IMR-90 (cell line): ENCODE measurements at regions not wholly inside any gene's neighbourhood (a gene's known extent, or its start where the extent isn't known, plus 50 kb on each side); places are given as distances from the start of the nearest gene placed in this dataset.

ENCODE experiments used
- ATAC-seq: fragments of 200-7000 bp; cut with Tn5 transposase; 2 replicates; pipeline ENCODE4 v1.9.1; 2020; ENCODE audit warnings: low read depth, mild to moderate bottlenecking, moderate library complexity
- BruUV-seq: library from RNA; stranded (reverse); fragments of 400-500 nt; replicated peaks from 2 replicates; lab custom pipeline; 2021; lab: Mats Ljungman, UMichigan
- CTCF ChIA-PET: fragments of 300-600 bp; formaldehyde crosslinking; extraction: SDS; loops from one replicate; lab custom pipeline; 2021; ENCODE audit warnings: antibody characterized with exemption; lab: Yijun Ruan, JAX
- POLR2A ChIA-PET: fragments of 300-600 bp; sonication (Branson Sonifier 250); formaldehyde crosslinking; loops from one replicate; lab custom pipeline; 2022; ENCODE audit warnings: antibody characterized with exemption; ENCODE audit not compliant: unreplicated experiment; lab: Charles Lee
- DNase-seq: peaks from one replicate; pipeline ENCODE4 v3.0.0; 2013
- H2AFZ ChIP-seq: replicated peaks from 2 replicates; pipeline ENCODE3; 2013; ENCODE audit warnings: low read length, mild to moderate bottlenecking; ENCODE audit not compliant: poor library complexity
- H2AK5ac ChIP-seq: 2 replicates; pipeline ENCODE4 v1.6.1; 2013; ENCODE audit warnings: low read depth, low read length, inconsistent platforms
- H2AK9ac ChIP-seq: replicated peaks from 2 replicates; pipeline ENCODE3; 2013; ENCODE audit warnings: mild to moderate bottlenecking, low read depth, low read length, moderate library complexity; ENCODE audit not compliant: poor library complexity
- H2BK120ac ChIP-seq: 2 replicates; pipeline ENCODE4 v1.6.1; 2013; ENCODE audit warnings: low read depth, low read length, inconsistent platforms
- H2BK15ac ChIP-seq: 3 replicates; pipeline ENCODE4 v1.6.1; 2013; ENCODE audit warnings: low read depth, low read length, inconsistent platforms
- H2BK20ac ChIP-seq: 2 replicates; pipeline ENCODE4 v1.6.1; 2013; ENCODE audit warnings: low read depth, mild to moderate bottlenecking, inconsistent platforms, low read length, moderate library complexity
- H2BK5ac ChIP-seq: 2 replicates; pipeline ENCODE4 v1.6.1; 2013; ENCODE audit warnings: mild to moderate bottlenecking, low read depth, low read length, inconsistent platforms; ENCODE audit not compliant: poor library complexity, severe bottlenecking
- H3K14ac ChIP-seq: replicated peaks from 2 replicates; pipeline ENCODE4 v1.6.1; 2013; ENCODE audit warnings: low read depth, low read length, inconsistent platforms
- H3K18ac ChIP-seq: 2 replicates; pipeline ENCODE4 v1.6.1; 2013; ENCODE audit warnings: low read depth, low read length, control low read depth
- H3K23ac ChIP-seq: 2 replicates; pipeline ENCODE4 v1.6.1; 2013; ENCODE audit warnings: low read depth, low read length, inconsistent platforms
- H3K27ac ChIP-seq: 2 replicates; pipeline ENCODE4 v1.5.1; 2013; ENCODE audit warnings: mild to moderate bottlenecking, control low read depth, low read length; ENCODE audit not compliant: insufficient read depth
- H3K27me3 ChIP-seq: 2 replicates; pipeline ENCODE4 v1.6.1; 2013; ENCODE audit warnings: low read length; ENCODE audit not compliant: control insufficient read depth, insufficient read depth
- H3K36me3 ChIP-seq: 2 replicates; pipeline ENCODE4 v1.6.1; 2013; ENCODE audit warnings: low read length, mixed read lengths; ENCODE audit not compliant: control insufficient read depth, insufficient read depth
- H3K4ac ChIP-seq: 2 replicates; pipeline ENCODE4 v1.6.1; 2013; ENCODE audit warnings: low read depth, low read length, inconsistent platforms
- H3K4me1 ChIP-seq: 2 replicates; pipeline ENCODE4 v1.6.1; 2013; ENCODE audit warnings: low read length, mixed read lengths; ENCODE audit not compliant: control insufficient read depth, insufficient read depth
- H3K4me2 ChIP-seq: 2 replicates; pipeline ENCODE4 v1.6.1; 2013; ENCODE audit warnings: low read depth, mild to moderate bottlenecking, control low read depth, low read length, moderate library complexity
- H3K4me3 ChIP-seq: 2 replicates; pipeline ENCODE4 v1.5.1; 2013; ENCODE audit warnings: low read depth, mild to moderate bottlenecking, control low read depth, low read length, moderate library complexity; ENCODE audit not compliant: insufficient read depth
- H3K56ac ChIP-seq: 2 replicates; pipeline ENCODE4 v1.6.1; 2013; ENCODE audit warnings: low read length, inconsistent platforms; ENCODE audit not compliant: insufficient read depth; ENCODE audit errors: extremely low read depth
- H3K79me1 ChIP-seq, 2 experiments: 2 replicates each; pipeline ENCODE4 v1.6.1; 2013; ENCODE audit warnings: low read length in 2 of 2, inconsistent platforms in 1 of 2, low read depth in 1 of 2
- H3K9ac ChIP-seq: 2 replicates; pipeline ENCODE4 v1.6.1; 2013; ENCODE audit warnings: low read depth, low read length, control low read depth
- H3K9me1 ChIP-seq: 2 replicates; pipeline ENCODE4 v1.6.1; 2013; ENCODE audit warnings: low read length, inconsistent platforms; ENCODE audit not compliant: insufficient read depth
- H3K9me3 ChIP-seq: 2 replicates; pipeline ENCODE4 v1.6.1; 2013; ENCODE audit warnings: low read length; ENCODE audit not compliant: control insufficient read depth, insufficient read depth
- H4K20me1 ChIP-seq: 2 replicates; pipeline ENCODE4 v1.6.1; 2013; ENCODE audit warnings: low read length, inconsistent platforms; ENCODE audit not compliant: insufficient read depth
- H4K5ac ChIP-seq: 2 replicates; pipeline ENCODE4 v1.6.1; 2013; ENCODE audit warnings: mild to moderate bottlenecking, low read depth, low read length, control low read depth
- H4K8ac ChIP-seq, 2 experiments: 2 replicates each; pipeline ENCODE4 v1.6.1; 2013; ENCODE audit warnings: low read depth in 2 of 2, low read length in 2 of 2, control low read depth in 1 of 2, inconsistent platforms in 1 of 2
- H4K91ac ChIP-seq: 2 replicates; pipeline ENCODE4 v1.6.1; 2013; ENCODE audit warnings: low read depth, low read length, inconsistent platforms; ENCODE audit not compliant: insufficient read depth
- BHLHE40 ChIP-seq: fragments of 150-350 bp; IDR thresholded peaks from 2 replicates; pipeline ENCODE4 v1.6.1; 2016; ENCODE audit warnings: mild to moderate bottlenecking, low read depth, low read length
- MAFK ChIP-seq: IDR thresholded peaks from 2 replicates; pipeline ENCODE4 v1.6.1; 2012; ENCODE audit warnings: low read depth, low read length, improper control_type of control experiment
- MXI1 ChIP-seq: IDR thresholded peaks from 2 replicates; pipeline ENCODE4 v1.6.1; 2012; ENCODE audit warnings: low read depth, mild to moderate bottlenecking, low read length, moderate library complexity, borderline replicate concordance
- RFX5 ChIP-seq: IDR thresholded peaks from 2 replicates; pipeline ENCODE4 v1.8.0; 2012; ENCODE audit warnings: low read depth, mild to moderate bottlenecking, low read length, moderate library complexity
- WGBS, 2 experiments: methylation state at CpG; one replicate each; pipeline versions ENCODE4 v1.1.5 to v1.1.7; 2013; ENCODE audit warnings: missing lambda C conversion rate in 2 of 2; ENCODE audit not compliant: insufficient read length in 1 of 2; ENCODE audit errors: extremely low coverage in 2 of 2; 5-methylcytosine and 5-hydroxymethylcytosine counted together
- dilution Hi-C: fragments of 300-500 bp; cut with HindIII; formaldehyde crosslinking; loops from one replicate; pipeline ENCODE4 v1.14.3; 2018; ENCODE audit warnings: low sequenced_read_pairs; ENCODE audit not compliant: unreplicated experiment
- in situ Hi-C: fragments of 300-500 bp; cut with MboI; formaldehyde crosslinking; loops from 3 replicates; pipeline ENCODE4 v1.14.3; 2019; ENCODE audit warnings: low sequenced_read_pairs, inconsistent platforms, mixed read lengths
- intact Hi-C: fragments of 100-400 bp; cut with micrococcal nuclease; formaldehyde crosslinking; loops from 2 replicates; pipeline ENCODE4 v1.10.0; 2022

- H2BK120ac ChIP-seq, result no peak overlapping the region
- no peak overlapping the region for H2AK5ac ChIP-seq
- peaks cover 4% of the 10 kb centered on the region; the same call in 1 of the 2 replicates for H3K9me1 ChIP-seq
- H3K9ac ChIP-seq, result no peak overlapping the region
- ChIA-PET POLR2A (no interaction called here), CTCF (no interaction called here)
- WGBS, 2 experiments, result 63% methylated on average over 4 of the region's 6 CpGs; no CpG with 5 or more reads in 1 of the 2 experiments
- H3K27me3 ChIP-seq, result no peaks in the 10 kb centered on the region
- H2BK20ac ChIP-seq, result no peak overlapping the region
- no TSS peak for BruUV-seq
- H4K8ac ChIP-seq, result no peak overlapping the region
- no peak overlapping the region for H3K4ac ChIP-seq
- no peak overlapping the region for H3K56ac ChIP-seq
- no peak overlapping the region for H3K4me3 ChIP-seq
- no peaks in the 10 kb centered on the region for H3K9me3 ChIP-seq
- H3K18ac ChIP-seq, result no peak overlapping the region
- no peak for TF ChIP-seq MXI1
- TF ChIP-seq MAFK, result no peak
- no peak for TF ChIP-seq RFX5
- TF ChIP-seq BHLHE40, result no peak
- in situ Hi-C loops, result no loop called here
- H3K36me3 ChIP-seq, result no peaks in the 10 kb centered on the region
- DNase-seq, result no peak
- no peak overlapping the region for H2AFZ ChIP-seq
- H3K79me1 ChIP-seq, result no peaks in the 10 kb centered on the region
- H4K20me1 ChIP-seq, result no peaks in the 10 kb centered on the region
- H3K4me1 ChIP-seq, result no peaks in the 10 kb centered on the region
- H3K14ac ChIP-seq, result no peak overlapping the region
- H3K23ac ChIP-seq, result no peak overlapping the region
- intact Hi-C loops, result no loop called here
- dilution Hi-C loops, result no loop called here
- no peak overlapping the region for H2BK15ac ChIP-seq
- no peak overlapping the region for H3K27ac ChIP-seq
- no peak overlapping the region for H3K4me2 ChIP-seq
- H4K91ac ChIP-seq, result no peak overlapping the region
- H2AK9ac ChIP-seq, result no peak overlapping the region
- no peak for ATAC-seq
- H2BK5ac ChIP-seq, result no peak overlapping the region
- no peak overlapping the region for H4K5ac ChIP-seq
These were observed 165.2 kb downstream of the TMEM200C start for GRCh38 chr18:5729983-5730699.
